GM12874 (cell line): ENCODE measurements at regions not wholly inside any gene's neighbourhood (a gene's known extent, or its start where the extent isn't known, plus 50 kb on each side); places are given as distances from the start of the nearest gene placed in this dataset.
A peak's percentile ranks its signal among the peaks of the same experiment; 100 is the strongest.

Experiments used
- TF ChIP-seq, protein P1 (sequence below): IDR thresholded peaks from 2 replicates; pipeline ENCODE4 v1.5.1; 2011; ENCODE audit warnings: low read depth, mild to moderate bottlenecking, control low read depth, low read length, moderate library complexity; ENCODE audit not compliant: insufficient read depth

DNA sequence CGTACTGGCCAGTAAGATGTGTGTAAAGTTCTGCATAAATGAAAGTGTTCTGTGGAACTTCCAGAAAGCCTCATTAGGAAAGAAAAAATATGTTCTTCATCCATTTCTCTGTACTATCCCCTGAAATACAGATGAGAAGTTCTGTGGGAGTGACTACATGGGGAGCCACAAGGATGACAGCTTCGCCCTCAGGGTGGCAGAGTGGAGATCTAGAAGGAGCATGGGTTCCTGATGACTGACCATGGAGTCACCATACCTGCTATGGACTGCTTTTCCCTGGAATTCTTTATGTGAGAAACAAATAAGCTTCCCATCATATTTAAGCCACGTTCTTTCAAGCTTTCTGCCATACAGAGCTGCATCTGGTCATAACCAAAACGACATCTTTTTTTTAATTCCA, 113.9 kb upstream of the RGS1 start:
- TF ChIP-seq, protein P1, sequence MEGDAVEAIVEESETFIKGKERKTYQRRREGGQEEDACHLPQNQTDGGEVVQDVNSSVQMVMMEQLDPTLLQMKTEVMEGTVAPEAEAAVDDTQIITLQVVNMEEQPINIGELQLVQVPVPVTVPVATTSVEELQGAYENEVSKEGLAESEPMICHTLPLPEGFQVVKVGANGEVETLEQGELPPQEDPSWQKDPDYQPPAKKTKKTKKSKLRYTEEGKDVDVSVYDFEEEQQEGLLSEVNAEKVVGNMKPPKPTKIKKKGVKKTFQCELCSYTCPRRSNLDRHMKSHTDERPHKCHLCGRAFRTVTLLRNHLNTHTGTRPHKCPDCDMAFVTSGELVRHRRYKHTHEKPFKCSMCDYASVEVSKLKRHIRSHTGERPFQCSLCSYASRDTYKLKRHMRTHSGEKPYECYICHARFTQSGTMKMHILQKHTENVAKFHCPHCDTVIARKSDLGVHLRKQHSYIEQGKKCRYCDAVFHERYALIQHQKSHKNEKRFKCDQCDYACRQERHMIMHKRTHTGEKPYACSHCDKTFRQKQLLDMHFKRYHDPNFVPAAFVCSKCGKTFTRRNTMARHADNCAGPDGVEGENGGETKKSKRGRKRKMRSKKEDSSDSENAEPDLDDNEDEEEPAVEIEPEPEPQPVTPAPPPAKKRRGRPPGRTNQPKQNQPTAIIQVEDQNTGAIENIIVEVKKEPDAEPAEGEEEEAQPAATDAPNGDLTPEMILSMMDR: no peak

GRCh38 chr1:192462616-192463015, 113.0 kb upstream of the RGS1 start:
- TF ChIP-seq, protein P1: no peak

DNA sequence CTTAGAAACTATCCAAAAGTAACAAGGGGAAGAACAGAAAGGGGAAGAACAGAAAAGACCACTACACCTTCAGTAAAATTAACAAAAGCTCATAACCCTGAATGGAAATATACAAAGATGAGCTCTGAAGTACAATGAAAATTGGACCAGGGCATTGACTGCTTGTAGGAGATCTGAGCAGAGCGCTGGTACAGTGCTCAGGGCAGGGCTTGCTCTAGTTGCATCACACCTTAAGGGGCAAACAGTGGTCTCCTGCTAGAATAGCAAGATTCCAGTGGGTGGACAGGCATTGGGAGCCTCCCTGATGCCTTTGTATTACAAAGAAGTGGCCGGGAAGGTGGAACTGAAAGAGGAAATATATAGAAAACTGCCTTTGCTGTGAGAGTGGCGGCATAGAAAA, 111.9 kb upstream of the RGS1 start:
- TF ChIP-seq, protein P1: no peak

- TF ChIP-seq, protein P1: peak; percentile 34; the same call in 1 of the 2 replicates
Observed at GRCh38 chr1:192474080-192474683, 101.4 kb upstream of the RGS1 start.

- TF ChIP-seq, protein P1: no peak
Observed at GRCh38 chr1:192475329-192475728, 100.2 kb upstream of the RGS1 start.

- TF ChIP-seq, protein P1: no peak
Observed at GRCh38 chr1:192475970-192476369, 99.6 kb upstream of the RGS1 start.

GRCh38 chr1:192476802-192477298, 98.7 kb upstream of the RGS1 start:
- TF ChIP-seq, protein P1: no peak

GRCh38 chr1:192477630-192478029, 97.9 kb upstream of the RGS1 start:
- TF ChIP-seq, protein P1: 0 out of 2 replicates have a peak, but pooled peaks have one; percentile 4
